SKM-1 treated with dmso at 0.1 percent for 144 hours (cell line): ENCODE measurements at regions not wholly inside any gene's neighbourhood (a gene's known extent, or its start where the extent isn't known, plus 50 kb on each side); places are given as distances from the start of the nearest gene placed in this dataset.
"Not testable (repeated sequence)": the region's sequence is repeated elsewhere in the genome, so short reads cannot be mapped to it uniquely, and the experiment has no call there.

ENCODE experiments used
- DNase-seq: peaks from one replicate; lab custom pipeline; 2025; ENCODE audit not compliant: unreplicated experiment; lab: John Stamatoyannopoulos, UW

DNA sequence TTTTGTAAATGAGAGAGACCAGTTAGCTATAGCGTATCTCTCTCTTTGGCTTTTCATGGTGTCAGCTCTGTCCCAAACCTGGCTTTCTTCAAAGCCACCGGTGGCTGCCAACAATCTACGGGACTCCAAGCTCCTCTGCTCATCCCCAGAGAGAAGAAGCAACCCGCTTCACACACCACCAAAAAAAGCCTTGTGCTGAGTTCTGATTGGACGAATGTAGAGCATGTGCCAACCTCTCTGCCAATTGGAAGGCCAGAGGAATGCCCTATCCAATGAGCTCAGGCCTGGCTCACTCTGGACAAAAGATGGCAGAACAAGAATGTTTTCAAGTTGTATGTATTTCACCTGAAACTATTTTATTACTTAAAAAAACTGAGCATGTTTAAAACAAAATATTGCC lies 202.4 kb downstream of the C16orf95 start:
- no peak for DNase-seq

DNA sequence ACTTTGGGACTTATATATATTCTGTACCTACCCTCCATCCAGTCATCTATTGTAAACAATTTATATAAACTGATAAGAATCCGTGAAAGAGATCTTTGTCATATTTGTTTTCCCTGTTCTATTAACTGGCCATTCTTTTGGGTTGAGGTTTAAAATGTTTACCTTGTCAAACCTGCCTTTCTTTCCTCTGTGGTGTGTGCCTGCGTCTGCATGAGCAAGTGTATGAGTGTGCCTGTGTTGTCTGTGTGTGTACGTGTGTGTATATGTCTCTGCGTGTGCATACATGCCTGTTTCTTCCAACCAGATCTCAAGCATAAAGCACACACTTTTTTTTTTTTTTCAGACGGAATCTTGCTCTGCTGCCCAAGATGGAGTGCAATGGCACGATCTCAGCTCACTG lies 201.5 kb downstream of the C16orf95 start:
- DNase-seq, result no peak

DNA sequence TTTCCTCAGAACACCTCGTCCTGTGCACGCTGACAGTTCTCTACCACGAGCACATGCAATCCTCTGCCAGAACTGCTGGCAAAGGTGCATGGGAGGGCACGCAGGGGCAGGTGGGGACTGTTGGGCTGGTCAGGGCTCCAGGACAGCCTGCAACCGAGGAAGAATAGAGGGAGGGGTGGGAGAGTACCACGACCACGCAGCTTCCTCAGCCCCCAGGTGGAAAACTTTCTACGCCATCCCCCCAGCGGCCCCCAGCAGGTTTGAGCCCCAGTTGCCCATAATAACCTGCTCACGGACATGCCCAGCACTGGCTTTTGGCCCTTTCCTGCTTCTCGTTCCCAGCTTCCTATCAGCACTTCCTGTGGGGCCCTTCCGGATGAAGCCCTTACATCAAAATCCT lies 199.3 kb downstream of the C16orf95 start:
- DNase-seq, result no peak

GRCh38 chr16:87119168-87119567 lies 198.0 kb downstream of the C16orf95 start:
- DNase-seq, result no peak

GRCh38 chr16:87119748-87120147 lies 197.4 kb downstream of the C16orf95 start:
- no peak for DNase-seq

GRCh38 chr16:87121816-87122215 lies 195.4 kb downstream of the C16orf95 start:
- DNase-seq, result no peak

DNA sequence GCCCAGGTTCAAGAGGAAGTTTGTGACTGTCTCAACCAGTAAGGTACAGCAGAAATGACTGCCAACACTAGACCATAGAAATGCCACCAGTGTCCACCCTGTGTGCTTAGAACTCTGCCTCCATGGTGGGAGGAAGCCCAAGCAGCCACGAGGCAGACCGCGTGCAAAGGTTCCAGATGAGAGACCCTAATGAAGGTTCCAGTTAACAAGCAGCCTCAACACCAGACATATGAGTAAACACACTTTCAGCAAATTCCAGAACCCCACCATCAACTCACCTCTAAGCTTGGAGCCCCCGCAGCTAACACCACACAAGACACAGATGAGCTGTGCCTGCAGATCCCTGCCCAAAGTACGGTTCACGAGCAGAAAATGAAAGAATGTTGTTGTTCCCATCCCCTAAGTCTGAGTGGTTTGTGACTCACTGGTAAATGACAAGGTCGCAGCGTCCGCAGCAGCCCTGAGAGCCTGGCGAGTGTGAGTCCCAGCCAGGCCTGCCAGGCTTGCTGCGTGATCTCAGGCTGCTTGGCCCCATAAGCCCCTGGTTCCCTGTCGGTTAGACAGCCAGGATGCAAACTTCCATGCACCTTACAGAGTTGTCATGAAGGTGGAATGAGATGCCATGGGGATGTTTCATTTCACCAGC lies 193.7 kb downstream of the C16orf95 start:
- DNase-seq, result no peak

DNA sequence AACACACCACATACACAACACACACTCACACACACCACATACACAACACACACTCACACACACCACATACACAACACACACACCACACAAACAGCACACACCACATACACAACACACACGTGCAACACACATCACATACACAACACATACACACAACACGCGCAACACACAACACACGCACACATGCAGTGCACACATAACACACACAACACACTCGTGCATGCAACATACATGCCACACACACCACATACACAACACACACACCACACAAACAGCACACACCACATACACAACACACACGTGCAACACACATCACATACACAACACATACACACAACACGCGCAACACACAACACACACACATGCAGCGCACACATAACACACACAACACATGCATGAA lies 192.8 kb downstream of the C16orf95 start:
- DNase-seq, result not testable (repeated sequence)

GRCh38 chr16:87125206-87126155 lies 191.7 kb downstream of the C16orf95 start:
- no peak for DNase-seq

- DNase-seq, result no peak
Observed at GRCh38 chr16:87126403-87127025, 190.7 kb downstream of the C16orf95 start.

GRCh38 chr16:87127061-87127765 lies 190.0 kb downstream of the C16orf95 start:
- DNase-seq, result no peak

DNA sequence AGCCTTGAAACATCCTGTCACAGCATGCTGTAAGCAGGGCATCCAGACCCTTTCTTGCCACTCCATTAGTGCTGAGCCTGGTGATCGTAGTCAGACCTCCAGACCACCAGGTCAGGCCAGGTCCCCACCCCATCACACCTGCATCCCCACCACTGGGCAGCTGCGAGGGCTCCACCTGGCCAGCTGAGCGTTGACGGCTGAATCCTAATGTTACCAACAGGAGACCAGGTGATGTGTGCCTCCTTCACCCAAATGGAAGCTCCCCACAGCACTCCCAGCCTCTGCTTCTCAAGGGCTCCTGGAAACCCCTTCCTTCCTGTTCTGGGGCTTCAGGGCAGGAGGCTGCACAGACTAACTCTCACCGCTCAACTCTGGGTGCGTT lies 189.4 kb downstream of the C16orf95 start:
- no peak for DNase-seq

- no peak for DNase-seq
Observed at GRCh38 chr16:87129771-87130170, 187.4 kb downstream of the C16orf95 start.

- no peak for DNase-seq
Observed at GRCh38 chr16:87131061-87131995, 185.9 kb downstream of the C16orf95 start.

DNA sequence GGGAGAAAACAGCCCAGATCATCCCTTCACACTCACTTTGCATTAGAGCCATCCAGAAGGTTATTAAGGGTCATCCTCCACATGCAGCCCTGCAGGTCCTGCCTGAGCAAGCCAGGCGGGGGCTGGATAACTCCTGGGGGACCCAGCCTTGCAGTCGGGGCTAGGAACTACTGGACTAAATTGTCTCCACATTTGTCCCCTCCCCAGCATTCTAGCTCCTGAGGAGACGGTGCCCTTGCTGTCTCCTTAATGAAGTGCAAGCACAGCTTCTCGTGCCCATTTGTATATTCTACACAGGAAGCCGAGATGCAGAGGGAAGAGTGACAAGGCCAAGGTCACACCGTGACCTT lies 185.2 kb downstream of the C16orf95 start:
- DNase-seq, result no peak

DNA sequence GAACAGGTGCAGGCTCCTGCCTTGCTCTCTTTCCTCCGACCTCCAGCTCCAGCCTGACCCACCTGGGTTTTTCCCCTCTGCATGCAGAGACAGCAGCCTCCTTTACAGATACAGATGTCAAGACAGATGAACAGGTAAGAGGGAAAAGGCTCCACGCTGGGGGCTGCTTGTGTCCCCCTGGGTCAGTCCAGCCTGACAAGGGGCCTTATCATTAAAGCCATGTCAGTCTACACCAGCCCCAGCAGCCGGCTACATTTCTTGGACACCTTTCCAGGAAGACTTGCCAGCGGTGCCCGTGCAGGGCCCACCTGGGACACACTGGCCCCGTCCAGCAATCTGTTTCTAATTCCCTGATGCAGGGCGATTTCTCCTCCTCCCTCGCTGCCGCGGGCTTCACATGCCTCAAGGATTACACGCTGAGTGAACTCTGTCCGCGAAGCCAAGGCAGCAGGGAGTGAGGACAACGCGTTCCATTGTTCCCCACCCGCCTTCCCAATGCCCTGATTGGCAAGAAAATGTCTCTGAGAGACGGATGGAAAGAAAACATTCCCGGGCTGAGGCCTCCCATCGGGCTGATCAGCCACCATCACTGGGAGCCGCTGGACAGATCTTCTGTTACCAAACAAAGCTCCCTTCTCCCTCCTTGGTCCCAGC lies 184.7 kb downstream of the C16orf95 start:
- DNase-seq, result no peak

DNA sequence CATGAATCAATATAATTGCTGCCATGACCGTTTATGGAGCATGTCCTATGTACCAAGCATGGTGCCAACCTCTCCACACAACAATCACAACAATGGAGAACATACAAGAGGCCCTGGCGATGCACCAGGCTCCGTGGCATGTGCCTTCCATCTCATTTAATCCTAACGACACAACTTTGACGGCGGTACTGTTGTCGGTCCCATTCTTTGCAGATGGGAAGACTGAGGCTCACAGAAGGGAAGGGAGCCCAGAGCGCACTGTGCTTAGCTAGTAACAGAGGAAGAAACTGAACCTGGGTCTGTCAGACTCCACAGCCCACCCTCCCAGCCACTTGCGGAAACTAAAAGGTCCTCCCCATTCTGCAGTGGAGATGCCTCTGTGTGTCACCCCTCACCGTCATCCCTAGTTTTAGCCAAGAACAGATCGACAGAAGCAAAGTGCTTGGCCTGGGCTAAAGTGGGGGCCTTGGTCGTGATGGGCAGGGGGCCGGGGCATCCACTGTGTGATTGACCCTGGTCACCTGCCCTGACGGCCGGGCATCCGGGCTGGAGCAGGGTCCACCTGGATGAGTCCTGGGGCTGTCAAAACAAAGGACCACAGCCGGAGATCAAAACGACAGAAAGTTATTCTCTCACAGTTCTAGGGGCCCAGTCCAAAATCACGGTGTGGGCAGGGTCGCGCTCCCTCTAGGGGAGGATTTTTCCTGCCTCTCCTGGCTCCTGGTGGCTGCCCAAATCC lies 183.9 kb downstream of the C16orf95 start:
- no peak for DNase-seq

GRCh38 chr16:87133966-87134627 lies 183.1 kb downstream of the C16orf95 start:
- DNase-seq, result no peak

DNA sequence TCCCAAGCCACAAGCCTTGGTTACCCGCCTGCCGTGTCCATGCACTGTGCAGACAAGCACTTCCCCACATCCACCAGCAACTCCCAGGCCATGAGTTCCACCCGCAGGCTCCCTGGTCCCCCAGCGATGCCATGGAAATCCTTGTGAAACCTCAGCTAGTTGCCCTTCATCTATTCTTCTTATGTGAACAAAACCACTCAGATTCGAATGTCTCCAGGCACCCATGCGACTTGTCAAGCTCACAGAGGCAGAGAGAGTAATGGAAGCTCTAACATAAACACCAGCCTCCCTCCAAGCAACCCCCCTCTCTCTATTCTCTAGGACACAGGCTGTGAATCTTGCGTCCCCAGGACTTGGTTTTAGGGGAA lies 182.6 kb downstream of the C16orf95 start:
- no peak for DNase-seq
